Middle frontal gyrus (tissue), 1 donor: ENCODE measurements at regions not wholly inside any gene's neighbourhood (a gene's known extent, or its start where the extent isn't known, plus 50 kb on each side); places are given as distances from the start of the nearest gene placed in this dataset.
"Not testable (repeated sequence)": the region's sequence is repeated elsewhere in the genome, so short reads cannot be mapped to it uniquely, and the experiment has no call there.

Experiments used
- DNase-seq: peaks from one replicate; pipeline ENCODE4 v3.0.0-alpha.2; 2015; ENCODE audit warnings: low spot score; ENCODE audit errors: extremely low spot score

- no peak for DNase-seq
These were observed 174.3 kb downstream of the UTP18 start for GRCh38 chr17:51434434-51435170.

DNA sequence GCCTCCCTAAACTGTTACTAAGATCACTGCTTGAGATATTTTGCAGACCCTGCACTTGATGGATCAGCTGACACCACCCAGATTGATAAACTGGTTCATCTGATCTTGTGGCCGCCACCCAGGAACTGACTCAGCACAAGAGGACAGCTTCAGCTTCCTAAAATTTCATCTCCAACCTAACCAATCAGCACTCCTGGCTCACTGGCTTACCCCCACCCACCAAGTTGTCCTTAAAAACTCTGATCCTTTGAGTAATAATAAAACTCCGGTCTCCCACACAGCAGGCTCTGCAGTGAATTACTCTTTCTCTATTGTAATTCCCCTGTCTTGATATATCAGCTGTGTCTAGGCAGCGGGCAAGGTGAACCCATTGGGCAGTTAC is 174.8 kb downstream of the UTP18 start:
- DNase-seq = no peak

DNA sequence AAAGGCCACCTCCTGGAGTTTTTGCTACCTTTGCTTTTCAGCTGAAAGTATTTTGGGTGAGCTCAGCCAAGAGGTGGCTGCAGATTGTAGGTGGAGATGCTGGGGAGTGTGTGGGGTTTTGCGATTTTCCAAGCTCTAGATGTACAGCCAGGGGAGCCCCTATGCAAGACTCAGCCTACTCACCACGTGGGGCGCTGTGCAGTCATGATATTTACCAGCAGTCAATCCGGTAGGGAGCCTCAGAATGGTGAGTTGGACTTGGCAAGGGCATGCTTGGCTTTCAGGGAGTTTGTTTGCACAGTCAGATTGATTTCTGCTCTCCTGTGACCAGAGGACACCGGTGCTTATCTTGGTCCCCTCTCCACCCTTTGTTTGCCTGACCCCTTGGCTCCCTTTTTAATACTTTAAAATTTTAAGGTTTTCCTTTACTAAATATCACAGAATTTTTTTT is 175.3 kb downstream of the UTP18 start:
- DNase-seq = no peak

GRCh38 chr17:51439395-51440229 is 179.3 kb downstream of the UTP18 start:
- DNase-seq = no peak

DNA sequence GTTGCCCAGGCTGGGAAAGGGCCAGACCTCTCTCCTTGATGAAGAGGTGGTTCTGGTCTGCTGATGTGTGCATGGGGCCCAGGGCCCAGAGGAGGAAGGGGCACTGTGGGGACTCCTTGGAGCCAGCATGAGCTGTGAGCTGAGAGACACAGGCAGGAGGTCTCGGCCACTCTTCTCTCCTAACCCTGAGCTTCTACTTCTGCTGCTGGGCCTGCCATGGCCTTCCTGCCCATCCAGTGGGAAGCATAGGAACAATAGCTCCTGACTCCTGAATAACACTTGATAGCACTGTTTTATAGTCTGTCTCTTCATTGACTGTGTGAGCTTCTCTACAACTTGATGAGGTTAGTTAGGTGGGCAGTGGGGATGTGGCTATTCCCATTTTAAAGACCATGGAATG is 181.1 kb downstream of the UTP18 start:
- DNase-seq = no peak

DNA sequence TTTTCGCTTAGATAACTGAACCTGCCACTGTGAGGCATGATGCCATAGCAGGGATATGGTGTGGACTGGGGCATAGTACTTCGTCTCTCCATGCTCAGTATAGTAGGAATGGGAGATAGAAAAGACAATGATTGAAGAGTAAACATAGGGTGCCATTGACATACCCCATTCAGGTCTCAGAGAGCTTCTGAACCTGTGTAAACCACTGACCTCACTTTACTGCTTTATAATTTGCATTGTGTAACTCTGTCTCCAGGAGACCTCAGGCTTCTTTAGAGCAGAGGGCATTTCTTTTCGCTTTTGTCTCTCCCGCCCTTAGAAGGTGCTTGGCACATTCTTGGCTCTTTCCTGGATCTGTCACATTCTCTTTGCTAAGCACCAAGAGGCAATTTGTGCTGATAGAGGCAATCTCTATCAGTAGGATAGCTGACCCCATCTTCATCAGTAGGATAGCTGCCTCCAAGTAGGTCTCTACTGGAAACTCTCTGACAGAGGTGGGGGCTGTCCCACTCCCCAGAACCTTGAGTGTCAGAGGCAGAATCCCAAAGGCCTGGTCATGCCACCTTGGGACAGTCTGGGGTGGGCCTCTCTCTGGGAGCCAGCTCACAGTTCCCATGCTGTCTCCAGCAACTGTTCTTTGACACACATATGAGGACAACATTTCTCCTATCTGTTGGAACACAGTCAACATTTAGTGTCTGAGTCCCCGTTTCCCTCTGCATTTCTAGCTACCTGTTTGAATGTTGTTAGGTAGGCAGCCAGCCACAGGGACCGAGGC is 181.9 kb downstream of the UTP18 start:
- DNase-seq = no peak

DNA sequence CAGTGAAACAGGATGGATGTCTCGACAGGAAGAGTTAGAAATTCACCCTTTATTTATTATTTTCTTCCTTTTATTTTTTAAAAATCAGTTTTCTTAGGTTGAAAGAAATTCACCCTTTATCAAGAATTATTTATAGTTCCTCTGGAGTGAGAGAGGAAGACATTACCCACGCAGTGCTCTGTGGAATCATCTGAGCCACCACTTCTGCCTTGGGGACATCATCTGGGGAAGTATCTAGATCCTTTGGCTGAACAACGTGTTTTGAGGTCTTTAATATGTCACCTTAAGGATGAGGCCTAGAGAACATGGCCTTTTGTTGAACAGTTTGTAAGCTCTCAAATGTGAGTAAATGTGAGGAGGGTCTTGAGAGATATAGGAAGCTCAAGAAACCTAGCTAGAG is 183.3 kb downstream of the UTP18 start:
- DNase-seq = no peak

DNA sequence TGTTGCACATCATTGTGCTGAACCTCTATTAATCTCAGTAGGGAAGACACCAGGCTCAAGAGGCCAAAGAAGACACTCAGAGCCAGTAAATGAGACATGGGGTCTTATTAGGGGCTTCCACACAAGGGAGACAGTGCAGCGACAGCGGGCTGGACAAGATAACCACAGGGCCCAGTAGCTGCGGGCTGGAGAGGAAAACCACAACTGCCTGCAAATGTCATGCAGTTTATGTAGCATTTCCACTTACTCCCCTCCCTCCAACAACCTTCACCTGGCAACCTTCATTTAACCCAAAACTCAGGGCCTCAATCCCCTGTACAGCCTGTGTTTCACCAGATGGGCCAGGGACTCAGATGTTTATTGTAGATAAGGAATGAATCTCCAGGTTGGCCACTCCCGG is 185.6 kb downstream of the UTP18 start:
- no peak for DNase-seq

DNA sequence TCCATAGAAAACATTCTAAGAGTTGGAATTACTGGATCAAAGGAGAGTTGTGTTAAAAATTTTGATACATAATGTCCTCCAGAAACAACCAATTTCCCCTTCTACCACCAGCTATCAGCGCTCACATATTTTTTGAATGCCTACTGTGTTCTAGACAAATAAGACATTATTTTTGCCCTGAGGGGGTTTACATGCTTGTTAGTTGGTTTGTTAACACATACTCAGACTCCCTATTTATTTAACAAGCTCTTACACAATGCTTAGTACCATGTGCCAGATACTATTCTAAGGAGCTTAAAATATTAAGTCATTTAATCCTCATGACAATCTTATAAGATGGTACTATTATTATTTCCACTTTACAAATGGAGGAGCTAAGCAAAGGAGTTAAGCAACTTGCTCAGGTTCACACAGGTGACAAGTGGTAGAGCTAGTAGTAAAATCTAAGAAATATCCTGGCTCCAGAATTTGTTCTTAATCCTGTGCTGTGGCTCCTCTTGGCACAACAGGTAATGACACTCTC is 194.2 kb downstream of the UTP18 start:
- DNase-seq = no peak

GRCh38 chr17:51455211-51455610 is 194.9 kb downstream of the UTP18 start:
- DNase-seq = no peak

- DNase-seq = no peak
These were observed 195.6 kb downstream of the UTP18 start for GRCh38 chr17:51455931-51456330.

GRCh38 chr17:51456942-51457341 is 196.6 kb downstream of the UTP18 start:
- DNase-seq = no peak

DNA sequence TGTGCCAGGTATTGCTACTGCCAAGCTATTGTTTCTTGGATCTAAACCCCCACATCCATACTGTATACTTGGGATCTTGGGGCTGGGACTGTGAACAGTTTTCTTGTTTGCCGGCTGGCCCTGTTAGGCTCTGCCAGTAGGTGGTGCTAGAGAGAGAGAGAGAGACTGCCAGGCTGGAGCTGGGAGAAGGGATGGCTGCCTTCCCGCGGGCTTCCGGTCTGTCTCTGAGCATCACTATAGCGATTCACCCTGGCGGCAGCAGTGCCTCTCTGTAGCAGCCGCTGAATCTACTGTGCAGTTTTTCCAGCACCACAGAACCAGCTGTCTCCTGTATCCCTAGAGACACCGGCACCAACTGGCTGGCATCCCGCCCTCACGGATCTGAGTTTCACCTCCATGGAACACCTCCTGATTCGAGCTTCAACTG is 201.2 kb downstream of the UTP18 start:
- DNase-seq = no peak

DNA sequence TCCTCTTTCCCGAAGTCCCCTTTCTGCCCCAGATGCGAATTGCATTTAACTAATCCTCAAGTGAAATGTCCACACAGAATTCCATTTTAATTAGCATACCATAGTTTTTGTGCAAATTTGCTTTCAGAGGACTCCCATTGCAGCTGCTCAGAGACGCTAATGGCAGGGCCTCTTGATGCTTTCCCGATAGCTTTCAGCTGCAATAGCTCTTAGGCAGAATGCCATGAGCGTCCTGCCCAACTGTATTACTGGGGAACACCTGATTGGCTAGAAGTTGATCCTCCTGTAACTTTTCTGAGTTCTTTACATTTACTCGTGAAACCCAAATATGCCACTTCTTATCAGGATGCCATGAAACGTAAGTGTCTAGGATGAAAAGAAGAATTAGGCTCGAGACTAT is 203.0 kb downstream of the UTP18 start:
- DNase-seq = no peak

GRCh38 chr17:51467336-51467735 is 207.0 kb downstream of the UTP18 start:
- no peak for DNase-seq

- no peak for DNase-seq
These were observed 212.4 kb downstream of the UTP18 start for GRCh38 chr17:51472670-51473205.

GRCh38 chr17:51474764-51475163 is 214.4 kb downstream of the UTP18 start:
- no peak for DNase-seq

GRCh38 chr17:51475730-51476129 is 215.4 kb downstream of the UTP18 start:
- DNase-seq = no peak

DNA sequence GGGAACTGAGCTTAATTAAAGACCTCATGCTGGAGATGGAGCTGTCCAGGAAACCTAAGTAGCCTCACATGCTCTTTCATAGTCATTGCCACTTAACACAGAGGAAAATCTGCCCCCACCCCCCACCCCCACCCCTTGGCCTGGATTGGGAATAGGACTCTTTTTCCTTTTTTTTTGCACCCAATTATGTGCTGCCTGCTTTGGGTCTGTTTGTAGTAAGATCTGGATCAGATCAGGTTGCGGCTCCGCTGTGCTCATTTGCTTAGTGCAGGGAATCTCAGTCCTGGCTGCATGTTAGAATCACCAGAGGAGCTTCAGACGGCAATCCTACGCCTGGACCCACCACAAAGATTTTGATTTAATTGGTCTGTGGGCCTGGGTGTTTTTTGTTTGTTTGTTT is 219.0 kb downstream of the UTP18 start:
- no peak for DNase-seq

DNA sequence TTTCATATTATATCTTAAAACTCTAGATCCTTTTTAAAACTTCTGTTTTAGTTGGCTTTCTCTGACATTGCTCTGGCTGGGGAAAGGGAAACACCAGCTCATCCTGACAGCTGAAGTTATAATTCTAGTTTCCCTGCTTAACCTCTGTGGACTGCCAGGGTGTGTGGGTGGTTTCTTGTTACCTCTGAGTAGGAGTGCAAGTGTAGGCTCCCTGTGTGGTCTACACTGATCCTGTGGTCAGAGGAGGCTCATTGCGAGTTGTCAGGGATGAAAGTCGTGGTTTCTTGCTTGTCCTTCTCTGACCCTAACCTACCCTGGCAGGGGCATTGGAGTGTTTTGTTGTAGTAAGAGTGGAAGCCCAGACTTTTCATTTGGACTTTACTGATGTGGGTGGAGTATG is 221.0 kb downstream of the UTP18 start:
- DNase-seq = no peak

DNA sequence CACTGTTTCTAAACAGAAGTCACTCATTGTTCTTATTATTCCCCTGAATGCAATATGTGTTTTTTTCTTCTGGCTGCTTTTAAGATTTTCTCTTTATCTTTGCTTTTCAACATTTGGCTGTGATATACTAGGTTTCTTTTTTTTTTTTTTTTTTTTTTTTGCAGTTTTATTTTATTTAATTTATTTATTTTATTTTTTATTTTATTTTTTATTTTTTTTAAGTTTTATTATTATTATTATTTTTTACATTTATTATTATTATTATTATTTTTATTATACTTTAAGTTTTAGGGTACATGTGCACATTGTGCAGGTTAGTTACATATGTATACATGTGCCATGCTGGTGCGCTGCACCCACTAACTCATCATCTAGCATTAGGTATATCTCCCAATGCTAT is 221.9 kb downstream of the UTP18 start:
- DNase-seq = not testable (repeated sequence)
